CD4-positive, alpha-beta T cell (primary cell): ENCODE measurements at regions not wholly inside any gene's neighbourhood (a gene's known extent, or its start where the extent isn't known, plus 50 kb on each side); places are given as distances from the start of the nearest gene placed in this dataset.

Experiments used
- ATAC-seq: fragments of 200-7000 bp; cut with Tn5 transposase; one replicate; pipeline ENCODE4 v1.10.0; 2022; ENCODE audit warnings: mild to moderate bottlenecking; ENCODE audit not compliant: poor library complexity
- CTCF ChIA-PET: fragments of 350-600 bp; sonication (Branson Sonifier 250); formaldehyde crosslinking; loops from one replicate; lab custom pipeline; 2021; ENCODE audit warnings: antibody characterized with exemption, inconsistent platforms; lab: Charles Lee
- POLR2A ChIA-PET: fragments of 350-600 bp; sonication (Branson Sonifier 250); formaldehyde crosslinking; loops from one replicate; lab custom pipeline; 2021; ENCODE audit warnings: antibody characterized with exemption, inconsistent platforms; lab: Charles Lee
- DNase-seq, 14 experiments: peaks; one replicate each; pipeline ENCODE4 v3.0.0-alpha.2; 2013 to 2020; ENCODE audit warnings: mixed read lengths in 2 of 14
- H3K27ac ChIP-seq, 2 donors: one replicate each; pipeline versions ENCODE4 v1.5.1 to v1.7.0; 2013; ENCODE audit warnings: low read length in 2 of 2, low read depth in 1 of 2, mild to moderate bottlenecking in 1 of 2
- H3K27me3 ChIP-seq, 2 experiments: 1 replicate in 1 of 2; 2 replicates in 1 of 2; pipeline versions ENCODE4 v1.6.1 to v1.7.0; 2013; ENCODE audit warnings: low read length in 2 of 2, control low read depth in 1 of 2, mild to moderate bottlenecking in 1 of 2, moderate library complexity in 1 of 2; ENCODE audit not compliant: insufficient read depth in 2 of 2, control insufficient read depth in 1 of 2
- H3K36me3 ChIP-seq: one replicate; pipeline ENCODE4 v1.6.1; 2013; ENCODE audit warnings: low read length, control low read depth; ENCODE audit not compliant: insufficient read depth
- H3K4me1 ChIP-seq: one replicate; pipeline ENCODE4 v1.6.1; 2013; ENCODE audit warnings: low read length, control low read depth; ENCODE audit not compliant: insufficient read depth
- H3K4me3 ChIP-seq: one replicate; pipeline ENCODE4 v1.5.1; 2013; ENCODE audit warnings: mild to moderate bottlenecking, low read length, moderate library complexity
- H3K9me3 ChIP-seq, 2 experiments: 1 replicate in 1 of 2; 2 replicates in 1 of 2; pipeline versions ENCODE4 v1.6.1 to v1.7.0; 2013; ENCODE audit warnings: low read length in 2 of 2, mild to moderate bottlenecking in 2 of 2, control low read depth in 1 of 2, moderate library complexity in 1 of 2; ENCODE audit not compliant: control insufficient read depth in 1 of 2, insufficient read depth in 1 of 2
- H3K27ac Mint-ChIP-seq: one replicate; pipeline ENCODE4 v1.8.0; 2020; ENCODE audit warnings: mixed read lengths
- H3K27me3 Mint-ChIP-seq: one replicate; pipeline ENCODE4 v1.8.0; 2021; ENCODE audit warnings: mixed read lengths
- H3K36me3 Mint-ChIP-seq: one replicate; pipeline ENCODE4 v1.8.0; 2021; ENCODE audit warnings: low read depth, mixed read lengths
- H3K4me1 Mint-ChIP-seq: one replicate; pipeline ENCODE4 v1.8.0; 2021; ENCODE audit warnings: low read depth, mixed read lengths
- H3K4me3 Mint-ChIP-seq: one replicate; pipeline ENCODE4 v1.8.0; 2020; ENCODE audit warnings: mild to moderate bottlenecking, mixed read lengths
- H3K9me3 Mint-ChIP-seq: one replicate; pipeline ENCODE4 v1.8.0; 2020; ENCODE audit warnings: mixed read lengths
- intact Hi-C, 2 experiments: fragments of 100-400 bp; cut with DNase I in 1 of 2; cut with micrococcal nuclease in 1 of 2; formaldehyde crosslinking; loops; one replicate each; pipeline versions ENCODE4 v1.15.1 to v1.9.0; 2023 to 2025; cut with DNase I, micrococcal nuclease
- TF ChIP-seq, protein P1 (sequence below): fragments of 200-600 bp; IDR thresholded peaks from one replicate; pipeline ENCODE4 v1.8.0; 2022; ENCODE audit warnings: antibody characterized with exemption, mild to moderate bottlenecking

DNA sequence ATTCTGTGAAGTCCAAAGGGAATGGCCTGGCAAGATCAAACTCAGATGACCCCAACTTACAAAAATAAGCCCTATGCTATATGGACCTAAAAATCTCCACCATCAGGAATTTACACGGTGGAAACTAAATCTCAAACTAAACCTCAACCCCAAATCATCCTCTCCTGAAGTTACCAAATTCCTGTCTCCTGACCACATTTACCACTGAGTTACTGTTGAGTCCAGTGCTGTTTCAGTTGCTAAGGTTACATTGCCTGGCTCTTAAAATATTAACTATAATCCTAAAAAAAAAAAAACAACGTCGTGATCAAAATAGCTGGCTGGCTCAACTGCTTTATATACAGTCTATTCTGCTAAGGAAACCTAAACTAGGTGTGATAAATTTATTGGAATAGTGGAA, 315.2 kb upstream of the SLIT2 start:
- ChIA-PET CTCF (no interaction called here), POLR2A (no interaction called here)
- no peaks in the 10 kb centered on the region for H3K4me1 Mint-ChIP-seq
- TF ChIP-seq, protein P1, sequence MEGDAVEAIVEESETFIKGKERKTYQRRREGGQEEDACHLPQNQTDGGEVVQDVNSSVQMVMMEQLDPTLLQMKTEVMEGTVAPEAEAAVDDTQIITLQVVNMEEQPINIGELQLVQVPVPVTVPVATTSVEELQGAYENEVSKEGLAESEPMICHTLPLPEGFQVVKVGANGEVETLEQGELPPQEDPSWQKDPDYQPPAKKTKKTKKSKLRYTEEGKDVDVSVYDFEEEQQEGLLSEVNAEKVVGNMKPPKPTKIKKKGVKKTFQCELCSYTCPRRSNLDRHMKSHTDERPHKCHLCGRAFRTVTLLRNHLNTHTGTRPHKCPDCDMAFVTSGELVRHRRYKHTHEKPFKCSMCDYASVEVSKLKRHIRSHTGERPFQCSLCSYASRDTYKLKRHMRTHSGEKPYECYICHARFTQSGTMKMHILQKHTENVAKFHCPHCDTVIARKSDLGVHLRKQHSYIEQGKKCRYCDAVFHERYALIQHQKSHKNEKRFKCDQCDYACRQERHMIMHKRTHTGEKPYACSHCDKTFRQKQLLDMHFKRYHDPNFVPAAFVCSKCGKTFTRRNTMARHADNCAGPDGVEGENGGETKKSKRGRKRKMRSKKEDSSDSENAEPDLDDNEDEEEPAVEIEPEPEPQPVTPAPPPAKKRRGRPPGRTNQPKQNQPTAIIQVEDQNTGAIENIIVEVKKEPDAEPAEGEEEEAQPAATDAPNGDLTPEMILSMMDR, result no peak
- H3K4me3 Mint-ChIP-seq, result no peak overlapping the region
- Histone ChIP-seq H3K4me1 (no peaks in the 10 kb centered on the region), H3K4me3 (no peak overlapping the region), H3K27ac (no peak overlapping the region), H3K27me3 (no peaks in the 10 kb centered on the region), H3K9me3 (no peaks in the 10 kb centered on the region), H3K36me3 (no peaks in the 10 kb centered on the region)
- no peaks in the 10 kb centered on the region for H3K36me3 Mint-ChIP-seq
- ATAC-seq, result no peak
- intact Hi-C loops, result no loop called here
- H3K9me3 Mint-ChIP-seq, result peaks cover 5% of the 10 kb centered on the region
- no peaks in the 10 kb centered on the region for H3K27me3 Mint-ChIP-seq
- no peak overlapping the region for H3K27ac Mint-ChIP-seq
- no peak for DNase-seq

DNA sequence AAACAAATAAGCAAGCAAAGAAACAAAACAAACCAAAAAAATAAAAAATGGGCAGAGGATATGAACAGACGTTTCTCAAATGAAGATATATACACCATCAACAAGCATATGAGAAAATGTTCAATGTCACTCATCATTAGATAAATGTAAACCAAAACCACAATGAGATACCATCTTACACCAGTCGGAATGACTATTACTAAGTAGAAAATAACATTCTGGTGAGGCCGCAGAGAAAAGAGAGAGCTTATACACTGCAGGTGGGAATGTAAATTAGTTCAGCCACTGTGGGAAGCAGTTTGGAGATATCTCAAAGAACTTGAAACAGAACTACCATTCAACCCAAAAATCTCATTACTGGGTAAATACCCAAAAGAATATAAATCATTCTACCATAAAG, 321.0 kb upstream of the SLIT2 start:
- Mint-ChIP-seq H3K27ac (no peak overlapping the region), H3K36me3 (no peaks in the 10 kb centered on the region), H3K4me3 (no peak overlapping the region), H3K4me1 (no peaks in the 10 kb centered on the region), H3K9me3 (peaks cover 1% of the 10 kb centered on the region), H3K27me3 (no peaks in the 10 kb centered on the region)
- ATAC-seq, result no peak
- H3K27me3 ChIP-seq, result no peaks in the 10 kb centered on the region
- no peaks in the 10 kb centered on the region for H3K36me3 ChIP-seq
- no peak overlapping the region for H3K27ac ChIP-seq
- H3K4me1 ChIP-seq, result no peaks in the 10 kb centered on the region
- no peaks in the 10 kb centered on the region for H3K9me3 ChIP-seq
- TF ChIP-seq, protein P1, result no peak
- ChIA-PET CTCF (no interaction called here), POLR2A (no interaction called here)
- intact Hi-C loops, result no loop called here
- H3K4me3 ChIP-seq, result no peak overlapping the region
- no peak for DNase-seq

DNA sequence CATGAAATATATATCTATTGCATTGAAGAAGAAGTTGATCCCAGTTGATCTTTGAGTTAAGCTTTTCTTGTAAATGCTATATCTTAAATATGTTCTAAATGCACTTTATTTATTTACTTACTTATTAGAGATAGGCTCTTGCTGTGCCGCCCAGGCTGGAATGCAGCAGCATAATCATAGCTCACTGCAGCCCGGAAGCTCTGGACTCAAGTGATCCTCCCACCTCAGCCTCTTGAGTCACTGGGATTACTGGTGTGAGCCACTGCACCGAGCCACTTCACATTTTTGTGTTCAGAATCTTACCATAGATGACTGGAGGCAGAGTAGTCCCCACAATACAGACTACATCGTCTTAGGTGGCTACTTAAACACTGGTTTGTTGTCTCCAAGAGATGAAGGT, 324.3 kb upstream of the SLIT2 start:
- intact Hi-C loops, result no loop called here

More for the DNA sequence above, 324.3 kb upstream of the SLIT2 start:
- Histone ChIP-seq H3K4me3 (no peak overlapping the region), H3K27ac (no peak overlapping the region), H3K9me3 (peaks cover 0 to 4% of the 10 kb centered on the region in 2 experiments), H3K27me3 (no peaks in the 10 kb centered on the region), H3K4me1 (no peaks in the 10 kb centered on the region), H3K36me3 (no peaks in the 10 kb centered on the region)
- Mint-ChIP-seq H3K4me3 (no peak overlapping the region), H3K4me1 (no peaks in the 10 kb centered on the region), H3K36me3 (no peaks in the 10 kb centered on the region), H3K9me3 (peaks cover 5% of the 10 kb centered on the region), H3K27ac (no peak overlapping the region), H3K27me3 (no peaks in the 10 kb centered on the region)
- CTCF ChIA-PET, result no interaction called here
- POLR2A ChIA-PET, result no interaction called here
- ATAC-seq, result no peak
- DNase-seq, result no peak
- TF ChIP-seq, protein P1, result no peak
